ENCODE measurements at regions not wholly inside any gene's neighbourhood (a gene's known extent, or its start where the extent isn't known, plus 50 kb on each side); places are given as distances from the start of the nearest gene placed in this dataset.
"Not testable (repeated sequence)": the region's sequence is repeated elsewhere in the genome, so short reads cannot be mapped to it uniquely, and the experiment has no call there.

DNA sequence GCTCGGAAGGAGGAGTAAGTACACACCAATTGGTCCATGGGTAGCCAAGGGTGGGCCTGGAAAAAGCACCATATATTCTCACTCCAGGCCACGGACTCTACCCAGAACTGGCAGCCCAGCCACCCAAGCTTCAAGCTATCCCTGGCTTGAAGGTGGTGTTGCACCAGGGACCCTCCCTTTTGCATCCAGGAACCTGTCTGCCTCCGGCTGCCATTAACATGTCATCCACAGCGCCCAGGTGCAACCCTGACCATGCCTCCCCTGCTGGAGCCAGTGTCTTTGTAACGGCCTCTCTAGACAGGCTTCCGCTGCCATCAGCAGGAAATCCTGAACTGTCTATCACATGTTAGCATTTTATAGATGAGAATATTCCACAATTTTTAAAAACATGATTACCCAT lies 2158.5 kb upstream of the RAG2 start:
- no peak for DNase-seq
- no peak overlapping the region for H3K4me3 ChIP-seq
- no peak for ATAC-seq
- no peaks in the 10 kb centered on the region for H3K36me3 ChIP-seq (ENCODE audit: insufficient read depth in 1 of 2, low read depth in 1 of 2)
- no peaks in the 10 kb centered on the region for H3K9me3 ChIP-seq
- TF ChIP-seq, protein P1, sequence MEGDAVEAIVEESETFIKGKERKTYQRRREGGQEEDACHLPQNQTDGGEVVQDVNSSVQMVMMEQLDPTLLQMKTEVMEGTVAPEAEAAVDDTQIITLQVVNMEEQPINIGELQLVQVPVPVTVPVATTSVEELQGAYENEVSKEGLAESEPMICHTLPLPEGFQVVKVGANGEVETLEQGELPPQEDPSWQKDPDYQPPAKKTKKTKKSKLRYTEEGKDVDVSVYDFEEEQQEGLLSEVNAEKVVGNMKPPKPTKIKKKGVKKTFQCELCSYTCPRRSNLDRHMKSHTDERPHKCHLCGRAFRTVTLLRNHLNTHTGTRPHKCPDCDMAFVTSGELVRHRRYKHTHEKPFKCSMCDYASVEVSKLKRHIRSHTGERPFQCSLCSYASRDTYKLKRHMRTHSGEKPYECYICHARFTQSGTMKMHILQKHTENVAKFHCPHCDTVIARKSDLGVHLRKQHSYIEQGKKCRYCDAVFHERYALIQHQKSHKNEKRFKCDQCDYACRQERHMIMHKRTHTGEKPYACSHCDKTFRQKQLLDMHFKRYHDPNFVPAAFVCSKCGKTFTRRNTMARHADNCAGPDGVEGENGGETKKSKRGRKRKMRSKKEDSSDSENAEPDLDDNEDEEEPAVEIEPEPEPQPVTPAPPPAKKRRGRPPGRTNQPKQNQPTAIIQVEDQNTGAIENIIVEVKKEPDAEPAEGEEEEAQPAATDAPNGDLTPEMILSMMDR (IDR thresholded peaks at IDR 0.05) = no peak
- WGBS, 3 donors = 92 to 97% (median 96%) methylated on average over 6 of the region's 6 CpGs
- H3K27me3 ChIP-seq (ENCODE audit: insufficient read depth in 3 of 3, low read length in 2 of 3) = no peaks in the 10 kb centered on the region
- no peak overlapping the region for H3K27ac ChIP-seq
- intact Hi-C loops (cut with DNase I) = no loop called here
- no peaks in the 10 kb centered on the region for H3K4me1 ChIP-seq

DNA sequence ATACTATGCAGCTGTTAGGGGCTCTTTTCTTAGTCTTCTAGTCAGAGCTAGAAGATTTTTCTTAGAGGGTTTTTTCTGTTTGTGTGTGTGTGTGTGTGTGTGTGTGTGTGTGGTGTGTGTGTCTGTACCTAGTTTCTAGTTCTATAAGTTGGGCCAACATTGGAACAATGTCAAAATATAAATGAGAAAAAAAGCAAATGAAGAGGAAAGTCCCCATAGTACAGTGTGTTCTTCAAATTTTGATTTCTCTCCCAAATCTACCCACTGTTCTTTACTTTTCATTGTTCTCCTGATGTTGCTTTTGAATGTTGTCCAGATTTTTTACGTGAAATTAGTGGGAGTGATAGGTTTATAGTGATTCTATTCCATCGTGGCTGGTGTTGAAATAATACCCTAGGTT lies 2153.4 kb upstream of the RAG2 start:
- TF ChIP-seq, protein P1 (IDR thresholded peaks at IDR 0.05) = no peak
- no peaks in the 10 kb centered on the region for H3K4me1 ChIP-seq
- no peaks in the 10 kb centered on the region for H3K27me3 ChIP-seq (ENCODE audit: insufficient read depth in 3 of 3, low read length in 2 of 3)
- H3K27ac ChIP-seq = no peak overlapping the region
- DNase-seq (no peak), ATAC-seq (no peak)
- WGBS, 3 donors = 20 to 28% (median 24%) methylated on average over 2 of the region's 2 CpGs
- H3K4me3 ChIP-seq = no peak overlapping the region
- intact Hi-C loops (cut with DNase I) = no loop called here
- no peaks in the 10 kb centered on the region for H3K36me3 ChIP-seq (ENCODE audit: insufficient read depth in 1 of 2, low read depth in 1 of 2)
- H3K9me3 ChIP-seq = no peaks in the 10 kb centered on the region

DNA sequence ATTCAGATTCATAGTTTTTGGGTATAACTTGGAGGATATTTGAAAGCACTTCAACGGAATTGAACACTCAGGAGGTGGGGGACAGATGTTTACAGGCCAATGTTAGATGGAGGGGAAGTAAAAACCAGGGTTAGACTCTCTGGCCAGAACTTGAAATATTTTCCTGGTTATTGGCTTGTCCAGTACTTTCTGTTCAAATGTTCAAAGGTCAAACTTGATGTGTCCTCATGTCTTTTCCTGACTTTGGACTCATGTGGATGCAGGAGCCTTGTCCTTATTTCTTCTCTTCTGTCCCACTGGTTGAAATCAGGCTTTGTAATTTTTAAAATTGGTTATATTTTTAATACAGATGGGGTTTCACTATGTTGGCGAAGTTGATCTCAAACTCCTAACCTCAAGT lies 2148.5 kb upstream of the RAG2 start:
- DNase-seq; intact Hi-C loops (cut with DNase I); H3K9me3 ChIP-seq; ATAC-seq; H3K4me3 ChIP-seq; H3K27me3 ChIP-seq (ENCODE audit: insufficient read depth in 3 of 3, low read length in 2 of 3); H3K4me1 ChIP-seq; H3K27ac ChIP-seq; H3K36me3 ChIP-seq (ENCODE audit: insufficient read depth in 1 of 2, low read depth in 1 of 2): not testable (repeated sequence)
- WGBS, 3 donors = 74 to 94% (median 84%) methylated on average over 2 of the region's 2 CpGs

DNA sequence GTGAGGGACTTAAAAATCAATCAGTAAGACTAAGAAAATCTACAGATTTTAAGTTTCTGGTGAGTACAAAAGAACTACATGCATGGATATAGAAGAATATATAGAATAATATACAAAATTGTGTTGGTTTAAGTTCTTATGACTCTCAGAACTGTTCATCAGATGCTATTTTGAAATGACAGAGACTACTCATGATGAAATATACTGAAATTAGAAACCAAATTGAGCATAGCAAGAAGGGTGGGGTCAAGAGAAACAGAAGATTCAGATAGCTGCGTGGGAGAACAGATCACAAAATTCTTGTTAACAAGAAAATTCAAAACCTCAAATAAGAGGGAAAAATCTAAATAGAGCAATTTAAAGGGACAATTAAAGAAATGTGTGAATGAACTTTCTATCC lies 2125.3 kb upstream of the RAG2 start:
- 76 to 90% (median 78%) methylated on average over 1 of the region's 1 CpG for WGBS, 3 donors
- intact Hi-C loops (cut with DNase I) = no loop called here
- DNase-seq = no peak
- H3K27ac ChIP-seq = no peak overlapping the region
- no peaks in the 10 kb centered on the region for H3K27me3 ChIP-seq (ENCODE audit: insufficient read depth in 3 of 3, low read length in 2 of 3)
- H3K9me3 ChIP-seq = no peaks in the 10 kb centered on the region
- no peak overlapping the region for H3K4me3 ChIP-seq
- TF ChIP-seq, protein P1 (IDR thresholded peaks at IDR 0.05) = no peak
- H3K36me3 ChIP-seq (ENCODE audit: insufficient read depth in 1 of 2, low read depth in 1 of 2) = no peaks in the 10 kb centered on the region
- ATAC-seq = no peak
- H3K4me1 ChIP-seq = no peaks in the 10 kb centered on the region

DNA sequence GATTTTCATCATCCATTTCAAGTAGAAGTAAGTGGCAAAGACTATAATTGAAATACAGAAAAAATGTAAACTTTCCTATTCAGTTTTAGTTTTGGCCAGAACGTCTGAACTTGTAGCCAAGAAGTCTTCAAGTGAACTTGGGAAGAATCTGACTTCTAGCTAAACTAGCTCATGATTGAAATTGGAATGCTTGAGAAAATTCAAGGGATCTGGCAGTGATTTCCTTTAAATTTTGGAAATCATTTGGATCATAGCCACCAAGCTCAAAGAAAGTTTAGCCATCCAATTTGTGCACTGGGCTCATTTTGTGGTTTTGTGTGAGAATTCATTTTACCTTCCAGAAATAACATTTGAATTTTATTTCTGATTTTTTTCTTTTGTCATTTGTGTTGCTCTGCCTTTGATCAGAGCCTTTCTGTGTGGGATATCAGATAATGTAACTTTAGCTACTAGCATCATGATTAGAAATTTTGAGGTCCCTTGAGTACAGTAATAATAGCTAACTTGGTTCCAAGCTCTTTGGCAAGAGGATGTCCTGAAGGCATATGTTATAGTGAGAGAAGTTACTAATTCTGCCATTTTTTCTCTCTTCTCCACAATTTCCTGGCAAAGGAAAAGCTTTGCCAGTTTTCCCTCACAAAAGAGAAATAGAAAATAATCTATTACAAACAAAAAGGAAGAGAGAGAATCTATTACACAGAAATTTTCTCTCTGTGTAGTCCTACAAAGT lies 2123.7 kb upstream of the RAG2 start:
- Histone ChIP-seq H3K27ac (no peak overlapping the region), H3K36me3 (ENCODE audit: insufficient read depth in 1 of 2, low read depth in 1 of 2) (no peaks in the 10 kb centered on the region), H3K4me3 (no peak overlapping the region), H3K4me1 (no peaks in the 10 kb centered on the region), H3K27me3 (ENCODE audit: insufficient read depth in 3 of 3, low read length in 2 of 3) (no peaks in the 10 kb centered on the region), H3K9me3 (no peaks in the 10 kb centered on the region)
- ATAC-seq (no peak), DNase-seq (no peak)
- intact Hi-C loops (cut with DNase I) = no loop called here
- TF ChIP-seq, protein P1 (IDR thresholded peaks at IDR 0.05) = no peak
- WGBS, 3 donors = 29 to 37% (median 34%) methylated on average over 1 of the region's 1 CpG

Measured in psoas muscle (tissue), 7 donors.